ENCODE measurements at regions not wholly inside any gene's neighbourhood (a gene's known extent, or its start where the extent isn't known, plus 50 kb on each side); places are given as distances from the start of the nearest gene placed in this dataset.
"Not testable (repeated sequence)": the region's sequence is repeated elsewhere in the genome, so short reads cannot be mapped to it uniquely, and the experiment has no call there.

GRCh38 chr4:140222171-140222570, 68.2 kb upstream of the MAML3 start:
- no peak for DNase-seq (ENCODE audit: low read depth)
- no peak overlapping the region for H3K4me3 ChIP-seq (ENCODE audit: low read depth, low read length)
- no peak for TF ChIP-seq CTCF (IDR thresholded peaks at IDR 0.05; ENCODE audit: control insufficient read depth, extremely low read depth, insufficient read depth)

- DNase-seq (ENCODE audit: low read depth), result no peak
- no peak for TF ChIP-seq CTCF (IDR thresholded peaks at IDR 0.05; ENCODE audit: control insufficient read depth, extremely low read depth, insufficient read depth)
Measured at GRCh38 chr4:140220058-140220457, 66.1 kb upstream of the MAML3 start.

GRCh38 chr4:140219567-140219966, 65.6 kb upstream of the MAML3 start:
- no peak for TF ChIP-seq CTCF (IDR thresholded peaks at IDR 0.05; ENCODE audit: control insufficient read depth, extremely low read depth, insufficient read depth)
- H3K4me3 ChIP-seq (ENCODE audit: low read depth, low read length), result no peak overlapping the region

More at GRCh38 chr4:140220058-140220457, 66.1 kb upstream of the MAML3 start:
- H3K4me3 ChIP-seq (ENCODE audit: low read depth, low read length), result no peak overlapping the region

DNA sequence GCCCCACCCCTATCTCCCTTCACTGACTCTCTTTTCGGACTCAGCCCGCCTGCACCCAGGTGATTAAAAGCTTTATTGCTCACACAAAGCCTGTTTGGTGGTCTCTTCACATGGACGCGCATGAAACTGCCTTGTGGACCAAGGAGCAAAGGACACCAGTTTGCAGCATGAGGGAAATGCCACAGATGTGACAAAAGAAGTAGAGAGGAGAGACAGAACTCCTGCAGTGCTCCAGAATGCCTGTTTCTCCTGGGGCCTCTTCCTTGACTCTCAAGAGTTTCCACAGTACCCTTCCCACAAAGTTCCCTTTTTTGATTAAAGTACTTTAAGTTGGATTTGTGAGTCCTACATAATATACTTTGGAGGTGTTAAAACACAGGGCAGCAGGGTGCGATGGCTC, 65.1 kb upstream of the MAML3 start:
- not testable (repeated sequence) for DNase-seq (ENCODE audit: low read depth)

More at GRCh38 chr4:140219567-140219966, 65.6 kb upstream of the MAML3 start:
- DNase-seq (ENCODE audit: low read depth), result no peak

DNA sequence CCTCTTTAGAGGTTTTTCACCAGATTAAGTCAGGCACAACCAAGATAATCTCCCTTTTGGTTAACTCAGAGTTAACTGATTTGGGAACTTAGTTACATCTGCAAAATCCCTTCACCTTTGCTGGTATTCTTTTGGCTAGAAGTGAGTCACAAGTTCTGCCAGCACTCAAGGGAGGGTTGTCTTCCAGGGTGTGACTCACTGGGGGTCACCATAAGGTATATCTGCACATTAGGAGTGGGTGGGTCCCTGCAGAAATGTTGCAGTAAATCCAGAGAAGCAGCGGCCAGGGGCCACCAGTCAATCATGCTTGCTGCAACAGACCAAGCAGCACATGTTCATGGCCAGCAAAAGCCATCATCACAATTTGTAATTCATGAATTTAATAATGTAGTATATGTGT, 59.8 kb upstream of the MAML3 start:
- no peak for TF ChIP-seq CTCF (IDR thresholded peaks at IDR 0.05; ENCODE audit: control insufficient read depth, extremely low read depth, insufficient read depth)
- no peak overlapping the region for H3K4me3 ChIP-seq (ENCODE audit: low read depth, low read length)
- no peak for DNase-seq (ENCODE audit: low read depth)

More for the DNA sequence above, 65.1 kb upstream of the MAML3 start:
- H3K4me3 ChIP-seq (ENCODE audit: low read depth, low read length), result not testable (repeated sequence)

DNA sequence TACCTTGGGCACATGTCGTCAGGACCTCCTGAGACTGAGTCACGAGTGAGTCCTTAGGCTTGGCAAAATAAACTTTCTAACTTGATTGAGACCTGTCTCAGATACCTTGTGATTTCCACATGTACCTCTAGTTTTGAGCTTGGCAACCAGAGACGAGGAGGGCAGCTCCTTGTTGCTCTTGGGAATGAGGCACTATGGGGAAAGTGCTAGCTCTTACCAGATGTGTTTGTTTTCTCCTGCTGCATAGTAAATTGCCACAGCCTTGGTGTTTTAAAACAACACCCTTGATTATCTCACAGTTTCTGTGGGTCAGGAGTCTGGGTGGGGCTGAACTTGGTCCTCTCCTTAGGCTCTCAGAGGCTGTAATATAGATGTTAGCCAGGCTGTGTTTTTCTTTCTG, 59.1 kb upstream of the MAML3 start:
- no peak overlapping the region for H3K4me3 ChIP-seq (ENCODE audit: low read depth, low read length)
- no peak for TF ChIP-seq CTCF (IDR thresholded peaks at IDR 0.05; ENCODE audit: control insufficient read depth, extremely low read depth, insufficient read depth)
- DNase-seq (ENCODE audit: low read depth), result no peak

GRCh38 chr4:140212646-140213045, 58.7 kb upstream of the MAML3 start:
- DNase-seq (ENCODE audit: low read depth), result no peak
- no peak for TF ChIP-seq CTCF (IDR thresholded peaks at IDR 0.05; ENCODE audit: control insufficient read depth, extremely low read depth, insufficient read depth)
- H3K4me3 ChIP-seq (ENCODE audit: low read depth, low read length), result no peak overlapping the region
